ENCODE measurements at regions not wholly inside any gene's neighbourhood (a gene's known extent, or its start where the extent isn't known, plus 50 kb on each side); places are given as distances from the start of the nearest gene placed in this dataset.

- no peak for DNase-seq
- Histone ChIP-seq H3K79me2 (ENCODE audit: control insufficient read depth, insufficient read depth, low read length, poor library complexity) (no peaks in the 10 kb centered on the region), H3K36me3 (ENCODE audit: control insufficient read depth in 1 of 2, insufficient read depth in 2 of 2, low read length in 2 of 2) (no peaks in the 10 kb centered on the region), H3K9me3 (ENCODE audit: insufficient read depth, low read depth, low read length) (no peaks in the 10 kb centered on the region), H3K23ac (ENCODE audit: low read length) (no peak overlapping the region), H3K14ac (ENCODE audit: low read length) (no peak overlapping the region), H2BK12ac (ENCODE audit: low read length) (no peak overlapping the region), H3K4me3 (ENCODE audit: low read depth, low read length) (no peak overlapping the region), H3K18ac (ENCODE audit: low read length) (no peak overlapping the region), H3K79me1 (ENCODE audit: low read length) (no peaks in the 10 kb centered on the region), H3K4me1 (ENCODE audit: control insufficient read depth in 1 of 2, insufficient read depth in 2 of 2, low read length in 2 of 2) (peaks cover 3 to 4% of the 10 kb centered on the region in 2 experiments), H4K8ac (ENCODE audit: low read depth, low read length) (no peak overlapping the region), H2BK120ac (ENCODE audit: insufficient read depth, low read length, poor library complexity) (no peak overlapping the region), H3K27ac (ENCODE audit: low read depth, low read length) (no peak overlapping the region), H4K91ac (ENCODE audit: low read depth, low read length) (no peak overlapping the region), H2BK5ac (ENCODE audit: low read depth, low read length, poor library complexity) (no peak overlapping the region), H4K12ac (ENCODE audit: low read depth, low read length) (no peak overlapping the region), H3K27me3 (ENCODE audit: insufficient read depth, low read length) (no peaks in the 10 kb centered on the region), H3K4me2 (ENCODE audit: low read length) (no peak overlapping the region), H2AK5ac (ENCODE audit: low read length) (no peak overlapping the region), H3K9ac (ENCODE audit: low read length) (no peak overlapping the region), H3K4ac (ENCODE audit: low read depth, low read length) (no peak overlapping the region), H2AFZ (ENCODE audit: insufficient read depth, low read length, poor library complexity) (no peak overlapping the region)
- no CpG with 5 or more reads among the region's 12 CpGs for whole genome bisulfite sequencing (ENCODE audit: extremely low coverage, insufficient coverage, insufficient read length)
Measured at GRCh38 chr16:77555791-77556190, 121.0 kb upstream of the ADAMTS18 start.

- Histone ChIP-seq H3K4ac (ENCODE audit: low read depth, low read length) (no peak overlapping the region), H2AK5ac (ENCODE audit: low read length) (no peak overlapping the region), H2BK12ac (ENCODE audit: low read length) (no peak overlapping the region), H2AFZ (ENCODE audit: insufficient read depth, low read length, poor library complexity) (no peak overlapping the region), H3K14ac (ENCODE audit: low read length) (no peak overlapping the region), H3K23ac (ENCODE audit: low read length) (no peak overlapping the region), H3K4me1 (ENCODE audit: control insufficient read depth in 1 of 2, insufficient read depth in 2 of 2, low read length in 2 of 2) (peaks cover 3 to 4% of the 10 kb centered on the region in 2 experiments), H3K9me3 (ENCODE audit: insufficient read depth, low read depth, low read length) (no peaks in the 10 kb centered on the region), H3K4me2 (ENCODE audit: low read length) (no peak overlapping the region), H3K4me3 (ENCODE audit: low read depth, low read length) (no peak overlapping the region), H3K79me2 (ENCODE audit: control insufficient read depth, insufficient read depth, low read length, poor library complexity) (no peaks in the 10 kb centered on the region), H4K12ac (ENCODE audit: low read depth, low read length) (no peak overlapping the region), H2BK5ac (ENCODE audit: low read depth, low read length, poor library complexity) (no peak overlapping the region), H4K8ac (ENCODE audit: low read depth, low read length) (no peak overlapping the region), H3K9ac (ENCODE audit: low read length) (no peak overlapping the region), H4K91ac (ENCODE audit: low read depth, low read length) (no peak overlapping the region), H3K18ac (ENCODE audit: low read length) (no peak overlapping the region), H3K27ac (ENCODE audit: low read depth, low read length) (no peak overlapping the region), H3K79me1 (ENCODE audit: low read length) (no peaks in the 10 kb centered on the region), H3K36me3 (ENCODE audit: control insufficient read depth in 1 of 2, insufficient read depth in 2 of 2, low read length in 2 of 2) (no peaks in the 10 kb centered on the region), H3K27me3 (ENCODE audit: insufficient read depth, low read length) (no peaks in the 10 kb centered on the region), H2BK120ac (ENCODE audit: insufficient read depth, low read length, poor library complexity) (no peak overlapping the region)
- DNase-seq, result peak in 1 of 2 donors; percentile 6
- WGBS (ENCODE audit: extremely low coverage, insufficient coverage, insufficient read length), result no CpG with 5 or more reads among the region's 10 CpGs
Measured at GRCh38 chr16:77556201-77556873, 121.5 kb upstream of the ADAMTS18 start.

GRCh38 chr16:77557385-77557784 lies 122.6 kb upstream of the ADAMTS18 start:
- Histone ChIP-seq H2BK12ac (ENCODE audit: low read length) (no peak overlapping the region), H3K79me2 (ENCODE audit: control insufficient read depth, insufficient read depth, low read length, poor library complexity) (no peaks in the 10 kb centered on the region), H2BK5ac (ENCODE audit: low read depth, low read length, poor library complexity) (no peak overlapping the region), H3K18ac (ENCODE audit: low read length) (no peak overlapping the region), H3K4me3 (ENCODE audit: low read depth, low read length) (no peak overlapping the region), H4K91ac (ENCODE audit: low read depth, low read length) (no peak overlapping the region), H3K4me1 (ENCODE audit: control insufficient read depth in 1 of 2, insufficient read depth in 2 of 2, low read length in 2 of 2) (peaks cover 3 to 4% of the 10 kb centered on the region in 2 experiments), H3K4me2 (ENCODE audit: low read length) (no peak overlapping the region), H3K9ac (ENCODE audit: low read length) (no peak overlapping the region), H4K8ac (ENCODE audit: low read depth, low read length) (no peak overlapping the region), H3K23ac (ENCODE audit: low read length) (no peak overlapping the region), H3K14ac (ENCODE audit: low read length) (no peak overlapping the region), H3K4ac (ENCODE audit: low read depth, low read length) (no peak overlapping the region), H3K27ac (ENCODE audit: low read depth, low read length) (no peak overlapping the region), H3K9me3 (ENCODE audit: insufficient read depth, low read depth, low read length) (no peaks in the 10 kb centered on the region), H2AFZ (ENCODE audit: insufficient read depth, low read length, poor library complexity) (no peak overlapping the region), H3K27me3 (ENCODE audit: insufficient read depth, low read length) (no peaks in the 10 kb centered on the region), H3K79me1 (ENCODE audit: low read length) (no peaks in the 10 kb centered on the region), H3K36me3 (ENCODE audit: control insufficient read depth in 1 of 2, insufficient read depth in 2 of 2, low read length in 2 of 2) (no peaks in the 10 kb centered on the region), H2AK5ac (ENCODE audit: low read length) (no peak overlapping the region), H4K12ac (ENCODE audit: low read depth, low read length) (no peak overlapping the region), H2BK120ac (ENCODE audit: insufficient read depth, low read length, poor library complexity) (no peak overlapping the region)
- no CpG with 5 or more reads among the region's 2 CpGs for WGBS (ENCODE audit: extremely low coverage, insufficient coverage, insufficient read length)
- DNase-seq, result no peak

GRCh38 chr16:77558786-77559185 lies 124.0 kb upstream of the ADAMTS18 start:
- H2BK12ac ChIP-seq (ENCODE audit: low read length), result no peak overlapping the region
- no peak overlapping the region for H3K9ac ChIP-seq (ENCODE audit: low read length)
- H3K23ac ChIP-seq (ENCODE audit: low read length), result no peak overlapping the region
- H3K18ac ChIP-seq (ENCODE audit: low read length), result no peak overlapping the region
- no CpG with 5 or more reads among the region's 2 CpGs for whole genome bisulfite sequencing (ENCODE audit: extremely low coverage, insufficient coverage, insufficient read length)
- H2BK120ac ChIP-seq (ENCODE audit: insufficient read depth, low read length, poor library complexity), result no peak overlapping the region
- H3K14ac ChIP-seq (ENCODE audit: low read length), result no peak overlapping the region
- H2BK5ac ChIP-seq (ENCODE audit: low read depth, low read length, poor library complexity), result no peak overlapping the region
- H3K4me1 ChIP-seq (ENCODE audit: control insufficient read depth in 1 of 2, insufficient read depth in 2 of 2, low read length in 2 of 2), result peaks cover 3 to 4% of the 10 kb centered on the region in 2 experiments
- no peak overlapping the region for H3K27ac ChIP-seq (ENCODE audit: low read depth, low read length)
- no peaks in the 10 kb centered on the region for H3K27me3 ChIP-seq (ENCODE audit: insufficient read depth, low read length)
- no peak overlapping the region for H3K4me2 ChIP-seq (ENCODE audit: low read length)
- no peak overlapping the region for H2AFZ ChIP-seq (ENCODE audit: insufficient read depth, low read length, poor library complexity)
- H3K36me3 ChIP-seq (ENCODE audit: control insufficient read depth in 1 of 2, insufficient read depth in 2 of 2, low read length in 2 of 2), result no peaks in the 10 kb centered on the region
- H3K4me3 ChIP-seq (ENCODE audit: low read depth, low read length), result no peak overlapping the region
- no peak overlapping the region for H4K12ac ChIP-seq (ENCODE audit: low read depth, low read length)
- no peak for DNase-seq
- no peak overlapping the region for H3K4ac ChIP-seq (ENCODE audit: low read depth, low read length)
- no peaks in the 10 kb centered on the region for H3K79me1 ChIP-seq (ENCODE audit: low read length)
- H4K8ac ChIP-seq (ENCODE audit: low read depth, low read length), result no peak overlapping the region
- no peaks in the 10 kb centered on the region for H3K79me2 ChIP-seq (ENCODE audit: control insufficient read depth, insufficient read depth, low read length, poor library complexity)
- H2AK5ac ChIP-seq (ENCODE audit: low read length), result no peak overlapping the region
- H3K9me3 ChIP-seq (ENCODE audit: insufficient read depth, low read depth, low read length), result no peaks in the 10 kb centered on the region
- no peak overlapping the region for H4K91ac ChIP-seq (ENCODE audit: low read depth, low read length)
